Activated CD4-positive, alpha-beta T cell treated with anti-CD3 and anti-CD28 coated beads, Interleukin-2, amount 10 ng/mL, durations not matched to agents 7 days and 5 days (primary cell): ENCODE measurements at regions not wholly inside any gene's neighbourhood (a gene's known extent, or its start where the extent isn't known, plus 50 kb on each side); places are given as distances from the start of the nearest gene placed in this dataset.

ENCODE experiments used
- CTCF ChIA-PET: fragments of 350-600 bp; sonication (Branson Sonifier 250); formaldehyde crosslinking; loops from one replicate; lab custom pipeline; 2021; ENCODE audit warnings: antibody characterized with exemption; lab: Charles Lee
- POLR2A ChIA-PET: fragments of 350-600 bp; sonication (Branson Sonifier 250); formaldehyde crosslinking; loops from one replicate; lab custom pipeline; 2021; ENCODE audit warnings: antibody characterized with exemption; lab: Charles Lee
- DNase-seq: peaks from one replicate; pipeline ENCODE4 v3.0.0-alpha.2; 2020
- H3K27ac Mint-ChIP-seq: one replicate; pipeline ENCODE4 v1.8.0; 2021; ENCODE audit warnings: mild to moderate bottlenecking, moderate library complexity, mixed read lengths
- H3K27me3 Mint-ChIP-seq: one replicate; pipeline ENCODE4 v1.8.0; 2021; ENCODE audit warnings: mixed read lengths
- H3K36me3 Mint-ChIP-seq: one replicate; pipeline ENCODE4 v1.8.0; 2021; ENCODE audit warnings: low read depth, mixed read lengths
- H3K4me1 Mint-ChIP-seq: one replicate; pipeline ENCODE4 v1.8.0; 2021; ENCODE audit warnings: mixed read lengths
- H3K4me3 Mint-ChIP-seq: one replicate; pipeline ENCODE4 v1.8.0; 2021; ENCODE audit warnings: mild to moderate bottlenecking, moderate library complexity, mixed read lengths
- H3K9me3 Mint-ChIP-seq: one replicate; pipeline ENCODE4 v1.8.0; 2021; ENCODE audit warnings: mixed read lengths

DNA sequence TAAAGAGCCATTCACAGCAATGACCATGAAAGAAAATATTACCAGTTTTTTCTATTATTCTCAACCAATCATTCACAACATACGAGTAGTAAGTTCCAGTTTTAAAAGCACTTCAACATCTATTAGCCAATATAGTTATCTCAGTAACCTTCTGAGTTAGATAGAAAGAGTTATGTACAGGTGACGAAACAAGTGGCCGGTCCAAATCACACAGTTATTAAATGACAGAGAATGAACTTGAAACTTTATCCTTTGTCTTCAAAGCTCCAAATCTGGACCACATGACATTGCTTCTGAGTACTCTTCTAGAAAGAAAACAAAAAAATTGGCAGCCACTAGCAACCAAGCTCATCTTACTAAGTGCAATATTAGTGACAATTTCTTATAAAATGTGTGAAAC lies 393.8 kb downstream of the OMA1 start:
- H3K27ac Mint-ChIP-seq: no peak overlapping the region
- no peaks in the 10 kb centered on the region for H3K4me1 Mint-ChIP-seq
- CTCF ChIA-PET: no interaction called here

GRCh38 chr1:58149271-58149812 lies 397.2 kb downstream of the OMA1 start:
- no peaks in the 10 kb centered on the region for H3K4me1 Mint-ChIP-seq
- no peaks in the 10 kb centered on the region for H3K27me3 Mint-ChIP-seq
- ChIA-PET CTCF (no interaction called here), POLR2A (no interaction called here)
- no peaks in the 10 kb centered on the region for H3K36me3 Mint-ChIP-seq
- no peaks in the 10 kb centered on the region for H3K9me3 Mint-ChIP-seq
- no peak overlapping the region for H3K4me3 Mint-ChIP-seq
- H3K27ac Mint-ChIP-seq: no peak overlapping the region
- no peak for DNase-seq

More for the DNA sequence above, 393.8 kb downstream of the OMA1 start:
- DNase-seq: no peak
- H3K27me3 Mint-ChIP-seq: no peaks in the 10 kb centered on the region
- no peaks in the 10 kb centered on the region for H3K36me3 Mint-ChIP-seq
- no peak overlapping the region for H3K4me3 Mint-ChIP-seq
- POLR2A ChIA-PET: no interaction called here
- no peaks in the 10 kb centered on the region for H3K9me3 Mint-ChIP-seq

GRCh38 chr1:58144698-58145270 lies 401.7 kb downstream of the OMA1 start:
- CTCF ChIA-PET: no interaction called here
- Mint-ChIP-seq H3K4me3 (no peak overlapping the region), H3K4me1 (no peaks in the 10 kb centered on the region), H3K36me3 (no peaks in the 10 kb centered on the region), H3K9me3 (no peaks in the 10 kb centered on the region), H3K27ac (no peak overlapping the region), H3K27me3 (no peaks in the 10 kb centered on the region)
- POLR2A ChIA-PET: no interaction called here
- DNase-seq: no peak

DNA sequence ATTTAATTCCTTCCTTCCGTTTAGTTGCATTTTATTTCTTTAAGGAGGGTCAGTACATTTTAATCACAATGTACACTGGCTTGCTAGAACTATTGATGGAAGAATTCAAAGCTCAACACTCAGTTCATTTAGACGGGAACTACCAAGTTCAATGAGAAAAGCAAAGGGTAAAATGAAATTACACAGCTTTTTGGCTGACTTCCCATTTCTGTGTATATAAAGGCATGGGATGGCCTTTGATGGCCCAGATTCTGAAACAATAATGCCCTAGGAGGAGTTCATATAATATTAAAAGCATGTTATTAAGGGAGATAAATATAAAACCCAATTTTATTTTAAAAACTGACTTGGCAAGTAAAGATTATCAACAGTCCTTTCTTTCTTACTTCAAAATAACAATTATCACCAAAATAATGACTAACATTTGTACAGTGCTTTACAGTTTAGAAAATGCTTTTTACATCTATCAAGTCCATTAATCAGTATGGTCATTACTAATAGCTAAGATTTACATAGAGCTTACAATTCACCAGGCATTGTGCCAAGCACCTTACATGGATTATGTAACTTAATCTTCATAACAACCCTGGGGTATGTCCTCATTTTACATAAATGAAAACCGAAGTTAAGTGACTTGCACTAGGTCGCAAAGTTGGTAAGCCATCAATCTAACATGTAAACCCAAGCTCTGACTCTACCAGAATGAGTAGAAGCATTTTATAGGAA lies 402.4 kb downstream of the OMA1 start:
- H3K27me3 Mint-ChIP-seq: no peaks in the 10 kb centered on the region
- no peaks in the 10 kb centered on the region for H3K4me1 Mint-ChIP-seq
- H3K9me3 Mint-ChIP-seq: no peaks in the 10 kb centered on the region
- CTCF ChIA-PET: no interaction called here
- H3K36me3 Mint-ChIP-seq: no peaks in the 10 kb centered on the region
- H3K27ac Mint-ChIP-seq: no peak overlapping the region
- POLR2A ChIA-PET: no interaction called here
- DNase-seq: no peak
- no peak overlapping the region for H3K4me3 Mint-ChIP-seq

DNA sequence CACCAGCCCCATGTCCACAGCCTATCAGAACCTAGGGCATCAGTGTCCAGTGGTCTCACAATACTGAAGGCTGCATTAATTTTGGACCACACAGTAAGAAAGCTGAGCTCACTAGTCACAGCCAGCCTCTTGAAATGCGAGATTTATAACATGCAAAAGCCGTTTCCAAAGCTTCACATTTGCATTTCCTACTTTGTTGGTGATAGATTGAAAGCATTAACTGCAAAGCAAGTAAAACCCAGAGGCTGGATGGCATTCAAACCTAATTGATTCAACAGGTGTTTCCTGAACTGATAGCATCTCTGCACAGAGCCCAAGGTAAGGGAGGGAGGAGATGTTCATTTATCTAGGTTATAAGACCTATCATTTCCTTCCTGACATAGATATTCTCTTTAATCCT lies 410.1 kb downstream of the OMA1 start:
- Mint-ChIP-seq H3K9me3 (peaks cover 21% of the 10 kb centered on the region), H3K4me3 (no peak overlapping the region), H3K27me3 (no peaks in the 10 kb centered on the region), H3K27ac (no peak overlapping the region), H3K36me3 (no peaks in the 10 kb centered on the region), H3K4me1 (no peaks in the 10 kb centered on the region)
- ChIA-PET POLR2A (no interaction called here), CTCF (no interaction called here)
- DNase-seq: no peak

GRCh38 chr1:58135821-58136321 lies 410.7 kb downstream of the OMA1 start:
- H3K27ac Mint-ChIP-seq: no peak overlapping the region
- DNase-seq: no peak
- no peak overlapping the region for H3K4me3 Mint-ChIP-seq
- H3K9me3 Mint-ChIP-seq: peaks cover 21% of the 10 kb centered on the region
- no peaks in the 10 kb centered on the region for H3K36me3 Mint-ChIP-seq
- ChIA-PET CTCF (no interaction called here), POLR2A (no interaction called here)
- no peaks in the 10 kb centered on the region for H3K27me3 Mint-ChIP-seq
- H3K4me1 Mint-ChIP-seq: no peaks in the 10 kb centered on the region

GRCh38 chr1:58133562-58133961 lies 413.0 kb downstream of the OMA1 start:
- no peak overlapping the region for H3K4me3 Mint-ChIP-seq
- no peak overlapping the region for H3K27ac Mint-ChIP-seq
- H3K36me3 Mint-ChIP-seq: no peaks in the 10 kb centered on the region
- DNase-seq: no peak
- no peaks in the 10 kb centered on the region for H3K4me1 Mint-ChIP-seq
- ChIA-PET CTCF (no interaction called here), POLR2A (no interaction called here)
- no peaks in the 10 kb centered on the region for H3K27me3 Mint-ChIP-seq
- H3K9me3 Mint-ChIP-seq: peaks cover 20% of the 10 kb centered on the region

DNA sequence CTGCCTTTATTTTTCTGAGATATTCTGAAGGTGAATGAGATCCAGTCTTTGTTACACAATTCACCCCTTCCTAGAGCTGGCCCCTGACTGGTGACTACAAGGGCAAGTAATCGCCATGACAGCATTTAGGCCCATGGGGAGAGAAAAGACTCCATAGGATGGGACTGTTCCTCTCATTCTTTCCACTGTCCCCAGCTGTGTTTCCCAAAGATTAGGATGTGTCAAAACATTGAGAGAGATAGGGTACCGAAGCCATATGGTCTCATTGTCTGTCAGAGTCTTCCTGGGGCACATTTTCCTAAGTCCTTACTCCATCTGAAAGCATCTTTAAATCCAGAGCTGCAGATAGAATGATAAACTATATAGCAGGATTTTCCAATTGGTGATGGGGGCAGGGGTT lies 423.5 kb downstream of the OMA1 start:
- peaks cover 5% of the 10 kb centered on the region for H3K4me1 Mint-ChIP-seq

DNA sequence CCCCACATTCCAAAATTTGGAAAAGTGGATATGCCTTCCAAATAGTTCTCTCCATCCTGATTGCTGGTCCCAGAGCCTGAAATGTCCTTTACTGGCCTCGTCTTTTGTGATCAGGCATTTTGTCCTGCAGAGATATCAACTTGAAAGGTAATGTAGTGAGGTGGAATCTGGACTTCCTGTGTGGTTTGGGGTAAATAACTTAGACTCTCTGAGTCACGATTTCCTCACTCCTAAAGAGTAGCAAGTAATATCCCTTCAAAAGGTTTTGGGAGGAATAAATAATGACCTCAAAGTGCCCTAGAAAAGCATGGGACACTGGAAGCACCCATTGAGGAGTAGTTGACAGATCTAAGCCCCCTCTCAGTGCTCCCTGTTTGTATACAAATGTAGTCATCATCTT lies 426.6 kb downstream of the OMA1 start:
- Mint-ChIP-seq H3K4me1 (peaks cover 5% of the 10 kb centered on the region), H3K36me3 (no peaks in the 10 kb centered on the region), H3K27ac (no peak overlapping the region), H3K4me3 (no peak overlapping the region), H3K27me3 (no peaks in the 10 kb centered on the region), H3K9me3 (no peaks in the 10 kb centered on the region)
- ChIA-PET CTCF (no interaction called here), POLR2A (no interaction called here)
- DNase-seq: no peak

More for the DNA sequence above, 423.5 kb downstream of the OMA1 start:
- ChIA-PET POLR2A (no interaction called here), CTCF (interaction anchor here (0.9 kb wide), 1 partner anchor 419 kb away, joined by 3 read pairs; no protein-coding TSS in a partner anchor)
- H3K27me3 Mint-ChIP-seq: no peaks in the 10 kb centered on the region
- H3K27ac Mint-ChIP-seq: no peak overlapping the region
- H3K36me3 Mint-ChIP-seq: no peaks in the 10 kb centered on the region
- no peak overlapping the region for H3K4me3 Mint-ChIP-seq
- H3K9me3 Mint-ChIP-seq: no peaks in the 10 kb centered on the region
- DNase-seq: no peak

- Mint-ChIP-seq H3K9me3 (peaks cover 3% of the 10 kb centered on the region), H3K27me3 (peaks cover 2% of the 10 kb centered on the region), H3K27ac (no peak overlapping the region), H3K4me3 (no peak overlapping the region), H3K36me3 (no peaks in the 10 kb centered on the region), H3K4me1 (peaks cover 5% of the 10 kb centered on the region)
- ChIA-PET CTCF (no interaction called here), POLR2A (no interaction called here)
- no peak for DNase-seq
Observed at GRCh38 chr1:58116284-58116683, 430.2 kb downstream of the OMA1 start.

DNA sequence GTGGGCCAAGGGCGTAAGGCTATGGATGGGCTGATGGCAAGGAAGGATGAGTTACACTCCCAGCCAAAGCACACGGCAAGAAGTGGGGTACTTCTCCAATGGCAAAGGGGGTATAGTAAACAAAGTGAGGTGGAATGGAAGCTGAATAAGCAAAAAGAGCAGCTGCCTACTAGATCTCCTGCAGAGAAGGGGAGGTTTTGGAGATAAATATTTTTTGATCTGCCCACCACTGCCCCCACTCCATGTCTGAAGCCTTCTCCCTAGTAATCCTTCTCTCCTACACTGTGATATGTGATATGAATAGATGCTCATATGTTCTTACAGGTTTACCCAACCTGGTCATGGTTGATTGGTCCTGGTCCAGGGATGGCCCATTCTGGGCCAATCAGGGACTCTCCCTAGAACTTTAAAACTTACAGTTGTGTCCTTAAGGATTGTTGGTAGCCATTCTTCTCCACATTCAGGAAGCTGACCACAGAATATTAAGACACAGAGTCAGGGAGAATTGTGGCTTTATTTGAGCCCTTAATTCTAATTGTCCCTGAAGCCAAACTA lies 436.8 kb downstream of the OMA1 start:
- DNase-seq: no peak
- Mint-ChIP-seq H3K9me3 (peaks cover 2% of the 10 kb centered on the region), H3K4me1 (no peaks in the 10 kb centered on the region), H3K36me3 (no peaks in the 10 kb centered on the region), H3K27me3 (peaks cover 2% of the 10 kb centered on the region), H3K4me3 (no peak overlapping the region), H3K27ac (no peak overlapping the region)
- ChIA-PET CTCF (no interaction called here), POLR2A (no interaction called here)

DNA sequence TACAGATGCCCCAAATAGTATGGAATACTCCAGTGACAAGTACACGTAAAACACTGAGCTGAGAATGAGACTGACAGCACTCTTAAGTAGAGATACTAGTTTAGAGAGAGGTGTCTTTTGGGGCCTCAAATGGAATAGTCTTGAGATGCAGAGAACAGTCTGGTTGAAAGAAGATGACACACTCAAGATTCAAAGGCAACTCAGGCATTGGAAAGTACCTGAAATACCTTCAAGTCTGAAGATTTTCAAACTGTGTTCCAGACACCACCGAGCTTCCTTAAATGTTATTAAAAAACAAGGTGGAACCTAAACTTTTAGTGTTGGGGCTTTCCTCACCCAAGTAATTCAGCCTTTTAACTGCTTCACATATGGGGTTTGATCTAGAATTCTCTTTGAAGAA lies 437.7 kb downstream of the OMA1 start:
- peaks cover 2% of the 10 kb centered on the region for H3K27me3 Mint-ChIP-seq
- H3K36me3 Mint-ChIP-seq: no peaks in the 10 kb centered on the region
- no peaks in the 10 kb centered on the region for H3K4me1 Mint-ChIP-seq
- H3K9me3 Mint-ChIP-seq: no peaks in the 10 kb centered on the region
- POLR2A ChIA-PET: no interaction called here
- CTCF ChIA-PET: no interaction called here
- H3K4me3 Mint-ChIP-seq: no peak overlapping the region
- no peak for DNase-seq
- H3K27ac Mint-ChIP-seq: no peak overlapping the region

DNA sequence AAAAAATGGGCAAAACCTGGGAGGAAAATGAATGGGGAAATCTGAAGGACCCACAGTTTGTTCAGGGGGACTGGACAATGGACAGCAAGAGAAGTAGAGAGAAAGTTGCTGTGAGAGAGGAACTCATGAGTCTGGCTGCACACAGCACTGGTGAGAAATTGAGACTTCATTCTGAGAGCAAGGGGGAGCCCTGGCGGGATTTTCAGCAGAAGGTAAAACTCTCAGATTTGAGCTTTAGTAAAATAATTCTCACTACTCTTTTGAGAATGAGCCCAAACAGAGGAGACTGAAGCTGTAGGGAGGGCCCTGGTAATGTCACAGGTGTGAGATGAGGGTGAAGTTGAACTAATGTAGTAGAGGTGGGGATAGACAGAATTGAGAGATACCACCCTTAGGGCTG lies 438.6 kb downstream of the OMA1 start:
- POLR2A ChIA-PET: no interaction called here
- CTCF ChIA-PET: no interaction called here
- H3K9me3 Mint-ChIP-seq: no peaks in the 10 kb centered on the region
- H3K27me3 Mint-ChIP-seq: peaks cover 2% of the 10 kb centered on the region
- no peaks in the 10 kb centered on the region for H3K4me1 Mint-ChIP-seq
- no peak for DNase-seq
- H3K4me3 Mint-ChIP-seq: no peak overlapping the region
- H3K27ac Mint-ChIP-seq: no peak overlapping the region
- H3K36me3 Mint-ChIP-seq: no peaks in the 10 kb centered on the region
